Thoracic aorta (tissue), 2 donors: ENCODE measurements at regions not wholly inside any gene's neighbourhood (a gene's known extent, or its start where the extent isn't known, plus 50 kb on each side); places are given as distances from the start of the nearest gene placed in this dataset.

ENCODE experiments used
- ATAC-seq: fragments of 150-250 bp; one replicate; pipeline ENCODE4 v1.8.0; 2017; ENCODE audit warnings: low read depth; ENCODE audit not compliant: insufficient number of reproducible peaks, low FRiP score
- DNase-seq: peaks from one replicate; pipeline ENCODE4 v3.0.0-alpha.2; 2020; ENCODE audit warnings: low spot score
- H3K27ac ChIP-seq, 2 donors: fragments of 200-600 bp; sonication (generic); 1 replicate in 1 of 2; 2 replicates in 1 of 2; pipeline ENCODE4 v1.5.1; 2016; ENCODE audit warnings: mild to moderate bottlenecking in 2 of 2, moderate library complexity in 2 of 2
- H3K27me3 ChIP-seq: fragments of 200-600 bp; sonication (generic); replicated peaks from 2 replicates; pipeline ENCODE4 v1.6.0; 2016; ENCODE audit warnings: mild to moderate bottlenecking; ENCODE audit not compliant: insufficient read depth
- H3K36me3 ChIP-seq: fragments of 200-600 bp; sonication (generic); one replicate; pipeline ENCODE4 v1.5.1; 2016
- H3K4me1 ChIP-seq, 2 donors: fragments of 200-600 bp; sonication (generic); 1 replicate in 1 of 2; 2 replicates in 1 of 2; pipeline versions ENCODE4 v1.5.1 to v1.6.0; 2016; ENCODE audit warnings: low read depth in 2 of 2, mild to moderate bottlenecking in 1 of 2; ENCODE audit not compliant: control insufficient read depth in 1 of 2
- H3K4me3 ChIP-seq: fragments of 200-600 bp; sonication (generic); 2 replicates; pipeline ENCODE4 v1.5.1; 2016; ENCODE audit warnings: mild to moderate bottlenecking
- H3K9me3 ChIP-seq: fragments of 200-600 bp; sonication (generic); 2 replicates; pipeline ENCODE4 v1.5.1; 2016
- CTCF ChIP-seq: fragments of 200-600 bp; sonication (generic); IDR thresholded peaks from one replicate; pipeline ENCODE4 v1.5.1; 2019; ENCODE audit warnings: antibody characterized with exemption

- no peak for TF ChIP-seq CTCF
- DNase-seq (no peak), ATAC-seq (no peak)
- H3K4me3 ChIP-seq, result no peak overlapping the region
- no peak overlapping the region for H3K27ac ChIP-seq
- H3K9me3 ChIP-seq, result no peaks in the 10 kb centered on the region
- no peaks in the 10 kb centered on the region for H3K36me3 ChIP-seq
- no peaks in the 10 kb centered on the region for H3K27me3 ChIP-seq
- no peaks in the 10 kb centered on the region for H3K4me1 ChIP-seq
Observed at GRCh38 chr15:77838061-77838460, 205.3 kb upstream of the LINGO1 start.

GRCh38 chr15:77837649-77838025 lies 204.9 kb upstream of the LINGO1 start:
- no peak for DNase-seq

GRCh38 chr15:77836906-77837648 lies 204.4 kb upstream of the LINGO1 start:
- H3K36me3 ChIP-seq, result no peaks in the 10 kb centered on the region
- H3K9me3 ChIP-seq, result no peaks in the 10 kb centered on the region
- DNase-seq, result no peak
- H3K27me3 ChIP-seq, result no peaks in the 10 kb centered on the region
- no peak for TF ChIP-seq CTCF
- no peak for ATAC-seq
- no peak overlapping the region for H3K4me3 ChIP-seq
- H3K4me1 ChIP-seq, result no peaks in the 10 kb centered on the region
- H3K27ac ChIP-seq, result no peak overlapping the region

More at GRCh38 chr15:77837649-77838025, 204.9 kb upstream of the LINGO1 start:
- H3K27me3 ChIP-seq, result no peaks in the 10 kb centered on the region
- H3K9me3 ChIP-seq, result no peaks in the 10 kb centered on the region
- no peak for ATAC-seq
- H3K36me3 ChIP-seq, result no peaks in the 10 kb centered on the region
- H3K4me1 ChIP-seq, result no peaks in the 10 kb centered on the region
- H3K4me3 ChIP-seq, result no peak overlapping the region
- H3K27ac ChIP-seq, result no peak overlapping the region
- TF ChIP-seq CTCF, result no peak

GRCh38 chr15:77836121-77836692 lies 203.5 kb upstream of the LINGO1 start:
- Histone ChIP-seq H3K36me3 (no peaks in the 10 kb centered on the region), H3K27ac (no peak overlapping the region), H3K27me3 (no peaks in the 10 kb centered on the region), H3K4me3 (no peak overlapping the region), H3K9me3 (no peaks in the 10 kb centered on the region), H3K4me1 (no peaks in the 10 kb centered on the region)
- TF ChIP-seq CTCF, result no peak
- no peak for DNase-seq
- no peak for ATAC-seq

GRCh38 chr15:77834276-77834990 lies 201.7 kb upstream of the LINGO1 start:
- ATAC-seq (no peak), DNase-seq (no peak)
- Histone ChIP-seq H3K4me1 (no peaks in the 10 kb centered on the region), H3K4me3 (no peak overlapping the region), H3K27ac (no peak overlapping the region), H3K27me3 (no peaks in the 10 kb centered on the region), H3K9me3 (no peaks in the 10 kb centered on the region), H3K36me3 (no peaks in the 10 kb centered on the region)
- no peak for TF ChIP-seq CTCF
